Ecto neural progenitor cell (in vitro differentiated cells): ENCODE measurements at regions not wholly inside any gene's neighbourhood (a gene's known extent, or its start where the extent isn't known, plus 50 kb on each side); places are given as distances from the start of the nearest gene placed in this dataset.

Experiments
- DNase-seq: peaks from one replicate; pipeline ENCODE4 v3.0.0-alpha.2; 2018; ENCODE audit warnings: low spot score

DNA sequence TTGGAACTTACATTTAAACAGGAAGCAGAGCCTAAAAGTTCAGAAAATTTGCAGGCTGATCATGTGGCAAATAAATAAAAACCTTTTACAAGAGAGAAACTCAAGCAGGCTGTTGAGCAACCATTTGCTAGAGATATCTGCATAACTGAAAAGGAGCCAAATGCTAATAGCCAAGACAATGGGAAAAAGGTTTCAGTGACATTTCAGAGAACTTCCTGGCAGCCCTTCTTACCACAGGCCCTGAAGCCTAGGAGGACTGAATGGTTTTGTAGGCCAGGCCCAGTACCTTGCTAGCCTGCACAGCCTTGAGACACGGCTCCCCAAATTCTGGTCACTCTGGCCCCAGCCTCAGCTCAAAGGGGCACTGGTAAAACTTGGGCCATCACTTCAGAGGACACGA is 945.1 kb downstream of the ADGRL3 start:
- DNase-seq = no peak

- DNase-seq = no peak
Measured at GRCh38 chr4:62144431-62144830, 944.3 kb downstream of the ADGRL3 start.

- DNase-seq = no peak
Measured at GRCh38 chr4:62135565-62136156, 935.5 kb downstream of the ADGRL3 start.

DNA sequence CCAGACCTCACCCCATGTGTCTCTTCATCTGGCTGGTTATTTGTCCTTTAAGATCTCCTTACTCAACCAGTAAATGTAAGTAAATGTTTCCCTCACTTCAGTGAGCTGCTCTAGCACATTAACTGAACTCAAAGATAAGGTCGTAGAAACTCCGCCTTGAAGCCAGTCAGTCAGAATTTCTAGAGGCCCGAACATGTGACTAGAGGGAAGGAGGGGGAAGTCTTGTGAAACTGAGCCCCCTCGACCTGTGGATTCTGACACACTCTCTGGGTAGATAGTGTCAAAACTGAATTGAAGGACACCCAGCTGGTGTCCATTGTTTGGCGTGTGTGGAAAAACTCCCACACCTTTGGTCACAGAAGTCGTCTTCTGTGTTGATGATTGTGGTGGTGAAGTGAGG is 933.9 kb downstream of the ADGRL3 start:
- DNase-seq = no peak

DNA sequence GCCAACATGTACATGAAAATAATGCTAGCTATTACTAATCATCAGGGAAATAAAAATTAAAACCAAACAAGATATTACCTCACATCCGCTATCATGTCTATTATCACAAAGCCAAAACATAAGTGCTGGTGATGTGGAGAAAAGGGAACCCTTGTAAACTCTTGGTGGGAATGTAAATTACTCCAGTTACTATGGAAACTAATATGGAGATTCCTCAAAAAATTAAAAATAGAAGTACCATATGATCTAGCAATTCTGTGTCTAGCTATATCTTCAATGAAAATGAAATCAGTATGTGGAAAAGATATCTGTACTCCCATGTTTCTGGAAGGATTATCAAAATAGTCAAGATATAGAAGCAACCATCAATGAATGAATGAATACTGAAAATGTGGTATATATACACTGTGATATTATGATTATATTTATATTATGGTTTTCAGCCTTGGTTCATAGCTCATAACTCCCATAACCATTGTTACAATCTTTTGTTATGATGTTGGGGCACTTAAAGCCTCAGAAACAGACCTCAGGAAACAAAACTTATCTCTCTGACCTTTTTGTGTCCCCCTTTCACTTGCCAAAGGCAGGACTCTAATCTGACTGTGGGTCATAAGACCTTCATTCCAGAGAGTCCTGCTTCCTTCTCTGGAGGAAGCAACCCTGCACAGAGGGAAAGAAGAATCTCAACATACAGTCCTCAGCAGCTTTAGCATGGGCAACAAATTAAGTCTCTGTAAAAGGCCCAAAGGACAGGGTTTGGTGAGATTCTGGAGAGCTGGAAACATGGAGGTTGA is 933.2 kb downstream of the ADGRL3 start:
- DNase-seq = no peak

DNA sequence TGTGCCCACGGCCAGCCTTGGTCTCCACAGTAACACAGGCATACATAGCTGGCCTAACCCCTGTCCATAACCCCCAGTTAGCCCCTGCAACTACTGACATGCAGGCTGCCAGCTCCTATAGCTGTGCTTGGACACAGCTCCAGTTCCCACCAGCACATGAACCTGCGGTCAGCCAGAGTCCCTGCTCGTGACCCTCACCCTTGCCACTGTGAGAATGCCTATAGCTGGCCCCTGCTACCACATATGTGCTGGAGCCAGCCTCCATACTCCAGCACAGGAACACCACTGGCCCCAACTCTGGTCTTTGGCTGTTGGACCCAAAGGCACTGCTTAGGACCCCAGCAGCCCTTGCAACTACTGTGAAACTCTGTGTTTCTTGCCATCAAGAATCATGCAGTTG is 930.9 kb downstream of the ADGRL3 start:
- DNase-seq = no peak

DNA sequence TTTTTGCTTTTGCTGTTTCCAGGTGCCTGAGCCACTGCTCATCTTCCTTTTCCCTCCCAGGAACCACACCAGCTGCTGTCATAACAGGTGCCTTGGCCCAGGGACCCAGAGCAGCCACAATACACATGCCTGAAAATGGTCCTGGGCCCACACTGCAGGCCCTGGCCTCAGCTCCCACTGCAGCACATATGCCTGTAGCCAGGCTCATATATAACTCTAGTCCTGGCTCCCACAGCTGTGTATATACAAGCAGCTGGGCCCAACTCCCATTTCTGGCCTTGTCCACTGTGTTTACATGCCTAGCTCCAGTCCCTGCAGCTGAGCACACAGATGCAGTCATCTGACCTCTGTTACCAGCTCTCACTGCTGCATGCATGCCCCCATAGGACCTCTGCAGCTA is 930.5 kb downstream of the ADGRL3 start:
- DNase-seq = no peak

DNA sequence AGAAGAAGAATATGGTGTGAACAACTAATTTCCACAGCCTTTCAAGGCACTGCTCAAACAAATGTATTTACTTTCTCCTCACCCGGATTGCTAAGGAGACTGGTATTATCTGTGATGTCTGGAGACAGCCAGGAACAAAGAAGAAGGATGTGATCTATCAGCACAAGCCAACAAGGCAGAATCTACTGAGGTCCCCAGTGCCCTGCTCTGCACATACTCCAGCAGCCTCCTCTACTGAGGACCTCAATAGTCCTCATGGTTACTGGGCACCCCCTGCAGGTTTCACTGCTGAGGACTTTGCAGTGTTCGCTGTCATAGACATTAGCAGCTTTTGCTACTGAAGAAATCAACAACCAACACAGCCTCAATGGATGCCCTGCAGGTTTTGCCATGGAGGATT is 930.1 kb downstream of the ADGRL3 start:
- no peak for DNase-seq
